Left lung (tissue), 4 donors: ENCODE measurements at regions not wholly inside any gene's neighbourhood (a gene's known extent, or its start where the extent isn't known, plus 50 kb on each side); places are given as distances from the start of the nearest gene placed in this dataset.

ENCODE experiments used
- ATAC-seq: fragments of 200-7000 bp; cut with Tn5 transposase; one replicate; pipeline ENCODE4 v1.9.1; 2020; ENCODE audit warnings: moderate library complexity
- DNase-seq, 4 donors: peaks; one replicate each; pipeline ENCODE4 v3.0.0-alpha.2; 2013 to 2020
- H3K27ac ChIP-seq, 2 donors: fragments of 200-600 bp; sonication (generic) in 1 of 2; one replicate each; pipeline versions ENCODE4 v1.5.0 to v1.8.0; 2020 to 2021
- H3K27me3 ChIP-seq, 2 donors: fragments of 200-600 bp; sonication (generic) in 1 of 2; one replicate each; pipeline versions ENCODE4 v1.5.0 to v1.8.0; 2020 to 2021
- H3K36me3 ChIP-seq, 2 donors: fragments of 200-600 bp; sonication (generic) in 1 of 2; one replicate each; pipeline versions ENCODE4 v1.5.0 to v1.8.0; 2020 to 2021
- H3K4me1 ChIP-seq, 2 donors: fragments of 200-600 bp; one replicate each; pipeline ENCODE4 v1.8.0; 2021
- H3K4me3 ChIP-seq, 2 donors: fragments of 200-600 bp; sonication (generic) in 1 of 2; one replicate each; pipeline versions ENCODE4 v1.5.0 to v1.8.0; 2020 to 2021; ENCODE audit warnings: mild to moderate bottlenecking in 1 of 2
- H3K9me3 ChIP-seq, 2 donors: fragments of 200-600 bp; sonication (generic) in 1 of 2; one replicate each; pipeline versions ENCODE4 v1.5.0 to v1.8.0; 2020 to 2021
- intact Hi-C, 2 donors: fragments of 100-400 bp; cut with DNase I; formaldehyde crosslinking; loops; one replicate each; pipeline versions ENCODE4 v1.11.2 to v1.14.2; 2022
- TF ChIP-seq, protein P1 (sequence below), 2 donors: fragments of 200-600 bp; sonication (generic) in 1 of 2; IDR thresholded peaks; one replicate each; pipeline versions ENCODE4 v1.5.0 to v1.8.0; 2021; ENCODE audit warnings: antibody characterized with exemption in 2 of 2
- donor health status: DM: no; HTN: yes; CAD: no.
- donor health status: DM: no; HTN: no; CAD: no.

DNA sequence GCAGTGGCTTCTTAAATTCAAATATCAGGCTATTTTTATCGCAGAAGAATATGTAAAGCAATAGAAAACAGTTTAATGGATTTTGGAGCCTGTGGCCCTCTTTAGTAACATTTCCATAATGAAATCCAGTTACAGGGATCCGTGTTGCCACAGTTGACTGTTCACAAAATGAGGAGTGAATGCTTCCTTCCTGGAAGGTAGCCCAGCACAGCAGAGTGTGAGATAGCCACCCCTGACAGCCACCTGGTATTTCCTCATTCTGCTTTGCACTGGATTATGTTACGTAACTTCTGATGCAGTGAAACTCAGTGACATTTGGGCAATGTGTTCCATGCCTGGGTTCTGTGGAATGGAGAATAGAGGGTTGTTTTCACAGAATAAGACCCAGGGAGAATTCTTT is 517.2 kb downstream of the RBFOX1 start:
- TF ChIP-seq, protein P1, sequence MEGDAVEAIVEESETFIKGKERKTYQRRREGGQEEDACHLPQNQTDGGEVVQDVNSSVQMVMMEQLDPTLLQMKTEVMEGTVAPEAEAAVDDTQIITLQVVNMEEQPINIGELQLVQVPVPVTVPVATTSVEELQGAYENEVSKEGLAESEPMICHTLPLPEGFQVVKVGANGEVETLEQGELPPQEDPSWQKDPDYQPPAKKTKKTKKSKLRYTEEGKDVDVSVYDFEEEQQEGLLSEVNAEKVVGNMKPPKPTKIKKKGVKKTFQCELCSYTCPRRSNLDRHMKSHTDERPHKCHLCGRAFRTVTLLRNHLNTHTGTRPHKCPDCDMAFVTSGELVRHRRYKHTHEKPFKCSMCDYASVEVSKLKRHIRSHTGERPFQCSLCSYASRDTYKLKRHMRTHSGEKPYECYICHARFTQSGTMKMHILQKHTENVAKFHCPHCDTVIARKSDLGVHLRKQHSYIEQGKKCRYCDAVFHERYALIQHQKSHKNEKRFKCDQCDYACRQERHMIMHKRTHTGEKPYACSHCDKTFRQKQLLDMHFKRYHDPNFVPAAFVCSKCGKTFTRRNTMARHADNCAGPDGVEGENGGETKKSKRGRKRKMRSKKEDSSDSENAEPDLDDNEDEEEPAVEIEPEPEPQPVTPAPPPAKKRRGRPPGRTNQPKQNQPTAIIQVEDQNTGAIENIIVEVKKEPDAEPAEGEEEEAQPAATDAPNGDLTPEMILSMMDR (IDR thresholded peaks at IDR 0.05), result no peak
- Histone ChIP-seq H3K4me1 (no peaks in the 10 kb centered on the region), H3K36me3 (no peaks in the 10 kb centered on the region), H3K9me3 (no peaks in the 10 kb centered on the region), H3K27me3 (no peaks in the 10 kb centered on the region), H3K4me3 (no peak overlapping the region), H3K27ac (no peak overlapping the region)
- ATAC-seq, result no peak
- no peak for DNase-seq
- intact Hi-C loops, result loop anchor here in 1 of 2 donors (10.0 kb wide), 1 partner anchor 65 kb away; no protein-coding TSS in a partner anchor

DNA sequence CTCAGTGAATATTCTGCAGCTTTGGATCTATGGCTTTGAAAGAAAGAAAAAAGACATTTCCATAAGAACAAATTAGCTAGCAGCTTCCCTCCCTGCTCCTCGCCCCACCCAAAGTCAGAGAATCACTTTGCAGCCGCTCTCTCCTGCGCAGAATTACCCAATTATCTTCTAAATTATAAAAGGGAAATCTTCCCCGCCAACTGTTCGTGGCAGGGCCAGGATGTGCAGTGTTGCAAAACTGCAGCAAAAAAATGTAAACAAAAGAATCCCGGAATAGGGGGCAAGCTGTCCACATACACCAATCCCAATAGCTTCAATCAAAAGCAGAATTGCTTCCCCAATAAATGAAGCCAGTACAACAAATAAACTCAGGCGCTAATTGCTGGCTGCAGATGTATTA is 510.6 kb downstream of the RBFOX1 start:
- Histone ChIP-seq H3K9me3 (peaks cover 0 to 2% of the 10 kb centered on the region in 2 donors), H3K4me1 (no peaks in the 10 kb centered on the region), H3K27ac (no peak overlapping the region), H3K4me3 (no peak overlapping the region), H3K36me3 (no peaks in the 10 kb centered on the region), H3K27me3 (no peaks in the 10 kb centered on the region)
- DNase-seq (no peak), ATAC-seq (no peak)
- intact Hi-C loops, result no loop called here
- TF ChIP-seq, protein P1 (IDR thresholded peaks at IDR 0.05), result no peak

DNA sequence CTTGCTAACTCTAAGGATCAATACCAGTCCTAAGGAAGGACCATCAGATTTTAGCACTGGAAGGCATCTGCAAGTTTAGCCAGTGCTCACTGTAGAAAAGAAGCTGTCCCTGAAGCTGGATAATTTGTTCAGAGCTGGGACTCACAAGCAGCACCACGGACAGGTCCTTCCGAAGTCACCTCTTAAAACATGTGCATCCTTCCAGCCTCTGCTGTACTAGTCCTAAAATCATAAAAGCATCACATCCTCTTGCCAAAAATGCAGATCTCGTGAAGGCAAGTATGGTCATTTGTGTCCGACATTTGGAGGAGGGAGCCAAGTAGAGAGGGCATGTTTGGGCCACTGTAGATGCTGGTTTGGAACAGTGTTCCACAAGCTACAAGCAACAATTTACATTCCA is 506.9 kb downstream of the RBFOX1 start:
- intact Hi-C loops, result no loop called here

DNA sequence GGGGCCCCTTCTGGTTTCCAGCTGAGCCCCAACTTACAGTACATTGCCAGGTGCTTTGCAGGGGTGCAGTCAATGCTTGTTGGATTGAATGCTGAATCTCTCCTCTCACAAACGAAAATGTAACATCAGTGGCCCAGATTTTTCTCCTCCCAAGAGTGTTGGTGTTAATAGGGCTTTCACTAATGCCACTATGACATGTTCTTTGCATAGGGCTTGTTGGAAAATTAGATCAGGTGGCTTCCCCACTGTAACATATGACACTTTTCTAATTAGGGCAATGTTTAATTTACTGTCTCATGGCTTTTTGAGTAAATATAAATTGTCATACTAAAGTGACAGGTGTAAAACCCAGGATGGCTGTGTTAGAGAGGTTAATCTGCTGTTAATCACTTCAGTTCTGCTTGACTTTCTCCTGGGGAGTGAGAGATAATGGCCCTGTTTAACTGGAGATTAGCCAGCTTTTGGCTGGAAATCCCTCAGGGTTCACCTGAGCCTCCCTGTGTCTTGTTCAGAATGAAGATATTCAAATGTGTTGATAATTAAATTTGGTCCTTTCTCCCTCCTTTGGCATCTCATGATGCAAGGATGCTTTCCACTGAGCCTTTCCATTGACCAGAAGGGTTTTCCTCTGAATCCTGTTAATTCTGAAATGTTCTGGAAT is 502.3 kb downstream of the RBFOX1 start:
- intact Hi-C loops, result no loop called here
- no peaks in the 10 kb centered on the region for H3K27me3 ChIP-seq
- TF ChIP-seq, protein P1 (IDR thresholded peaks at IDR 0.05), result no peak

More for the DNA sequence above, 506.9 kb downstream of the RBFOX1 start:
- H3K36me3 ChIP-seq, result no peaks in the 10 kb centered on the region
- DNase-seq, result no peak
- H3K27ac ChIP-seq, result no peak overlapping the region
- no peaks in the 10 kb centered on the region for H3K27me3 ChIP-seq
- no peaks in the 10 kb centered on the region for H3K4me1 ChIP-seq
- no peak overlapping the region for H3K4me3 ChIP-seq
- TF ChIP-seq, protein P1 (IDR thresholded peaks at IDR 0.05), result no peak
- H3K9me3 ChIP-seq, result peaks cover 0 to 2% of the 10 kb centered on the region in 2 donors
- no peak for ATAC-seq

GRCh38 chr16:7820816-7821215 is 488.2 kb downstream of the RBFOX1 start:
- TF ChIP-seq, protein P1 (IDR thresholded peaks at IDR 0.05), result no peak
- DNase-seq, result no peak
- no peak for ATAC-seq
- no peak overlapping the region for H3K27ac ChIP-seq
- intact Hi-C loops, result no loop called here
- H3K9me3 ChIP-seq, result no peaks in the 10 kb centered on the region
- no peaks in the 10 kb centered on the region for H3K4me1 ChIP-seq
- H3K36me3 ChIP-seq, result no peaks in the 10 kb centered on the region
- no peaks in the 10 kb centered on the region for H3K27me3 ChIP-seq
- no peak overlapping the region for H3K4me3 ChIP-seq

More for the DNA sequence above, 502.3 kb downstream of the RBFOX1 start:
- H3K27ac ChIP-seq, result no peak overlapping the region
- DNase-seq (no peak), ATAC-seq (no peak)
- H3K9me3 ChIP-seq, result no peaks in the 10 kb centered on the region
- no peaks in the 10 kb centered on the region for H3K36me3 ChIP-seq
- H3K4me1 ChIP-seq, result no peaks in the 10 kb centered on the region
- no peak overlapping the region for H3K4me3 ChIP-seq
